HG02840 (cell line): ENCODE measurements at regions not wholly inside any gene's neighbourhood (a gene's known extent, or its start where the extent isn't known, plus 50 kb on each side); places are given as distances from the start of the nearest gene placed in this dataset.

Experiments used
- ATAC-seq: cut with Tn5 transposase; IDR thresholded peaks from one replicate; pipeline ENCODE4 v1.9.1; 2021; ENCODE audit warnings: mild to moderate bottlenecking, moderate library complexity, moderate number of reproducible peaks; ENCODE audit not compliant: unreplicated experiment, low FRiP score

DNA sequence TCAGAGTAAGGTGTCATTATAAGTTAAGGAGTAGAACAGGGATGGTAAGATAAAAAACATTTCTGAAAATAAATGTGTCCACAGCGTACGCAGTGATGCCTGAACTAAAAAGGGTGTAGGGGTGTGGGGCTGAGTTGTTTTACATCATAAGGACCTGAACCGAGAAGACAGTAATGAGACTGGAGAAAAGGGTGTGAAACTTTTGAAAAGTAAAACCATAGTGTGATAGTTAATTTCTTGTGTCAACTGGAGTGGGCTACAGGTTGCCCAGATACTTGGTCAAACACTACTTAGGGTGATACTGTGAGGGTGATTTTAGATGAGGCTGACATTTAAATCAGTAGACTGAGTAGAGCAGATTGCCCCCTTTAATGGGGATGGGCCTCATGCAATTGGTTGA lies 169.0 kb upstream of the PRPS1L1 start:
- no peak for ATAC-seq

- no peak for ATAC-seq
Measured at GRCh38 chr7:18198868-18199267, 171.2 kb upstream of the PRPS1L1 start.

- no peak for ATAC-seq
Measured at GRCh38 chr7:18200266-18200665, 172.6 kb upstream of the PRPS1L1 start.

DNA sequence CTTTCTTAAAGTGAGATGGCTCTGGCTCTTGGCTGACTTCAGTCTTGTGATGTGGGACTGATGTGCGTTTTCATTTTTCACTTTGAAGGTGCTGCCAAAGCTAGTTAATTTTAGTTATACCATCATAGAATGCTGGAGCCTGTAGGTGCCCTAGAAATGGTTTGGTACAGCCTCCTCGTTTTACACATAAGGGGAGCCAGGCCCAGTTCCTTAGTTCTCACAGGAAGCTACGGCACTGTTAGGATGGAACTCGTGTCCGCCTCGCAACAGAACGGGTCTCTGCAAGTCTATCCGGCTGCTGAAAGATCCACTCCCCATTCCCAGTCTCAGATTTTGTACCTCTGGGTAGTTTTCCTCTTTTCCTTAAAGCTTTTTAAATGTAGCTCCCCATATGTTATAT lies 173.2 kb upstream of the PRPS1L1 start:
- ATAC-seq, result no peak

DNA sequence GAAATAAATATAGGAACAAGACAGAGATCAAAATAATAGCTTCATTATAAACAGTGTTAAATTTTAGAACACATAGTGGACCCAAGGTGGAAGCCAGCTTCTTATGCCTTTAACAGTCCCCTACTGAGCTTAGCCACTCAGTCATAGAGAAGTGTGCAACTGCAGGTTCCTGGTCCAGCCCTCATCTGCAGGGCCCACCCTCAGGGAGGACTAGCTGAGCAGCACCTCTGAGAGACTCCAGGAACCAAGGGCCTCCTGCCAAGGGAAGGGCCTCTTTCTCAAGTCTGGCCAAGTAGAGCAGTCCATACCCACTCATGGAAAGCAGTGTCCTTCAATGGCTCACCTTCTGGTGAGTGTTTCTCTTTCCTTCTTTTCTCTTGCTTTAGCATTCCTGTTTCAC lies 173.7 kb upstream of the PRPS1L1 start:
- ATAC-seq, result no peak

DNA sequence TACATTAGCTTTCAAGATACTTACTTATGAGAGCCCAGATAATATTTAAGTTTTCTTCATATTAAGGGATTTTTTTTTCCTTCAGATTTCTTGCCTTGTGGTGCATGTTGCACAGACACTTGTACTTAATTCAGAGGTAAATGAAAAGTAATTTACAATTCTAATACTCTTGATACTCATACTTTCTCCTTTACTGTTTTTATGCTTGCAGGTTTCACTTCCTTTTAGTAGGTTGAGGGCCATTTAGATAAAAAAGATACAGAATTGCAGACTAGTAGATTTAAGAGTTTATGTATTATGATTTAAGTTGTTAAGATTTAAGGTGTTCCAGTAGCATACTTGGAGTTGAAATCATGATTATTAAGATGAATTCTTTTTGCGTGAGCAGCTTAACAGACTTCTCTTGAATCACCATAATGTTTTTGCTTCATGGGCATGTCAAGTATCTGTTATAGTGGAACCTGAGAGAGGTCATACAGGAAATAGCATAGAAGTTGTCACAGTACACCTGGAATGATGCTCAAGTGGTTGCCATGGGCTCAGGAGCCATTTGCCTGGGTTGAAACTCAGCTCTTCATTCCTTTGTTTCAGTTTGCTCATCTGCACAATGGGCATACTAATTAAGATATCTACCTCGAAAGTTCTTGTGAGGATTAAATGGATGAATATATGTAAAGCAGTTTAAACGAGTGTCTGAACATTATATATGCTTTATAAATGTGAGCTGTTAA lies 174.8 kb upstream of the PRPS1L1 start:
- no peak for ATAC-seq

- ATAC-seq, result no peak
Measured at GRCh38 chr7:18206331-18206730, 178.7 kb upstream of the PRPS1L1 start.

DNA sequence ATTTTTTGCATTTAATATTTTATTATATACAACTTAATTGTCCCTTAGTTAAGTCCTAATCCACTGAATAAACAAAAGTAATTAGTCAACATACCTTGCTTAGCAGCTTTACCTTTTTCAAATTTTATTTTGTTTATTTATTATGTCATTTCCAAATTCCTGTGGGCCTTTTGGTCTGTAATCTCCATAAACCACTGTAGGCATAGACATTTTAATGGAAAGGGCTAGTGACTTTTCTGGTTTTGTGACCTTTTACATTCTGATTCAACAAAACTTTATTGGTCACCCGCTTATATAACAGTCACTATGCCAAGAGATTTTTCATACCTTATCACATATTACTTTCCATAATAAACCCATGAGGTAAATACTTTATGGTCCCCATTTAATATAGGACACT lies 181.3 kb upstream of the PRPS1L1 start:
- no peak for ATAC-seq

- ATAC-seq, result no peak
Measured at GRCh38 chr7:18210377-18210776, 182.7 kb upstream of the PRPS1L1 start.

DNA sequence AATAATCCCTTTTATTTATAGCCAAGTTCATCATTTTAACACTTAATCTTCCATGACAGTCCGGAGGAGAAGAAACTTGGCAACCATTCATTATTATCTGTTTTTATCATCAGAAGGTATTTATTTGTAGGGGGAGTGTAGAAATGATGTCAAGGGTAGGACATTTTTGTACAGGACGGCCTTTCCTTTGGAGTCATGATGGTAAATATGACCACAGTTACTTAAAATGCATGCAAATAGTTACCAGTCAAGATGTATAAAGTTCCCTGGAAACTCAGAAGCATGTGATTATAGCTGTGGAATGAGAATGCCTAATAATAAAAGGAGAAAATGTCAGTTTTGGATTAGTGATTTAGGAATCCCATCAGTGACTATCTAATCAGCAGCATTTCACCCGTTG lies 183.1 kb upstream of the PRPS1L1 start:
- no peak for ATAC-seq

GRCh38 chr7:18212308-18212707 lies 184.7 kb upstream of the PRPS1L1 start:
- no peak for ATAC-seq

GRCh38 chr7:18212758-18213157 lies 185.1 kb upstream of the PRPS1L1 start:
- ATAC-seq, result no peak

GRCh38 chr7:18213652-18214051 lies 186.0 kb upstream of the PRPS1L1 start:
- ATAC-seq, result no peak

GRCh38 chr7:18216270-18216669 lies 188.6 kb upstream of the PRPS1L1 start:
- ATAC-seq, result no peak

DNA sequence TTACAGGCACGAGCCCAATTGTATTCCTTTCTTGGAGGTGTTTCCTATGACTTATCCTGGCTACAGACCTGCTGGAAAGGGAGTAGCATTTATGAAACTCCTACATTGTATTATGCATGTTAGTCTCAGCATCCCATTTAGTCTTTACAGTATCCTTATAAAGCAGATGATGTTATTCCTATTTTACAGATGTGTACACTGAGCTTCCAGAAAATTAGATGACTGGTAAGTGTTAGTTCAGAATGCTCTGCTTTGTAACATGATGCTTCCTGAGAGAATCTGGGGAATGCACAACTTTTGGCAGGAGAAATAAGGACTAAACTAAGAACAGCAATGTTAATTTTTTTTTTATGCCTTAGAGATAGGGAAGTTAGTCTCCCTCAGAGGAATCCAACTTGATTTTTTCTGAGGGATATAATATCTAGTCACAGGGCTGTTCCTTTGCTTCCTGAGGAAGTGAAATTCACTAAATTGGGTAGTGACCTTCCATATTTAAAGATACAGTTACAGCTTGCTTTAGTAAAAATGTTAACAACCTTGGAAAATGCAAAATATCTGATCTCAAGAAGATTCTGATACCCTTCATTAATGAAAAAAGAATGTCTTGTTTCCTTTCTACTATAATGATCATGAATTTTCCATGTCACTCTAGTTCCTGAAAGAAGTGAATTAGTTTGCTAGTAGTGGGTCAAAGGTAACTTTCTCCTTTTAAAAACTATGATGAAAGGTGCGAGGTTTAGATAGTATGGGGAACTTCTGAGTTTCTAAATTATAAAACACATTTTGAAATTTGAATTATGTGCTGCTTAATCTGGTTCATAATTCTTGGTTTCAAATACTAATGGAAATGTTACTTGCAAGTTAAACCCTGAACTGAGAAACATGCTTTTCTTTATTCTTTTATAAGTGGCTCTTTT lies 194.0 kb upstream of the PRPS1L1 start:
- no peak for ATAC-seq

DNA sequence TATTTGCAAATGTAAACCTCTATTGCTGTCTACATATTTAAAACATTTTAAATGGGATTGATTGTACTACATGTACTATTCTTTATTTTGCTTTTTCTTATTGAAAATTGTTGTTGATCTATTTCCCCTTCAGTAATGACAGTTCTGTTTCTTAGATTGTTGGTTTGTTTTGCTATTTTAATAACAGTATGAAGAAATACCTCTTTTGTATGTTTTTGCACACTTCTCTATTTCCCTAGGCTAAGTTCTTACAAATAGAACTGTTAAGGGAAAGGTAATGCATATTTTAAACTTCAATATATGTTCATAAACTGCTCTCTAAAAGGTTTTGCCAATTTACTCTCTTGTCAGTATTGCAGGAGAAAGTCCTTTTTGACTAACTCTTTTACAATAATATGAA lies 195.0 kb upstream of the PRPS1L1 start:
- no peak for ATAC-seq

GRCh38 chr7:18224138-18224537 lies 196.5 kb upstream of the PRPS1L1 start:
- ATAC-seq, result no peak

DNA sequence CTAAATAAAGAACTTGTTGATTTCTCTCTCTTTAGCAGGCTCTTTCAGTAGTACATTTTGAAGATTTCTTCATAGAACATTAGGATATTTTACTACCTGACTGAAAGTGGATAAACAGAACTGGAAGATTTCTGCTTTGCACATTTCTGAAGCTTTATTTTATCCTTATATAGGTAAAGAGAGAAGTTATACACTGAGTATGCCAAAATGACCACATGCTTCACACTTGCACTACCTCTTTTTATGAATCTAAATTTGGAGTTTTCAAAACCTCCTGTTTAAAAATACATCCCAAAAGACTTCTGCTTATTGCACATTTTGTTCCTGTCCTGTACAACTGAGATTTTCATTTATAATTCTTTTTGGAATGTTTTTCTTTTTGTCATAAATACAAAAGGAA lies 197.4 kb upstream of the PRPS1L1 start:
- ATAC-seq, result no peak

DNA sequence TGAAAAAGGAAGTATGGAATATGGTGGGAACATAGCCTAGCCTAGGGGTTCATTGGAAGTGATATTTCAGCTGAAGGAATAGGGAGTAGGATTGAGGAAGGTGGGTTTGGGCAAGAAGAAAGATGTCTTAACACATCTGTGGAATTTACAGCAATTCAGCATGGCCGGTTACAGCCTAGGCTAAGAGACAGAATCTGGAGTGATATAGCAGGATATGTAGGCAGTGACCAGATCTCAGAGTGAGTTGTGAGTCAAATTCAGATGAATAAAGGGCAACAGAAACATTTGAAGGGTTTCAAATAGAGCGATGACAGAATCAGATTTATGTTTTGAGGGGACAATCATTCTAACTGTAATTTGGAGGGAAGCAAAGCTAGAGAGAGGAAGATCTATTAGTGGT lies 199.0 kb upstream of the PRPS1L1 start:
- ATAC-seq, result no peak

GRCh38 chr7:18228686-18229085 lies 201.0 kb upstream of the PRPS1L1 start:
- ATAC-seq, result no peak

- no peak for ATAC-seq
Measured at GRCh38 chr7:18230271-18230670, 202.6 kb upstream of the PRPS1L1 start.

DNA sequence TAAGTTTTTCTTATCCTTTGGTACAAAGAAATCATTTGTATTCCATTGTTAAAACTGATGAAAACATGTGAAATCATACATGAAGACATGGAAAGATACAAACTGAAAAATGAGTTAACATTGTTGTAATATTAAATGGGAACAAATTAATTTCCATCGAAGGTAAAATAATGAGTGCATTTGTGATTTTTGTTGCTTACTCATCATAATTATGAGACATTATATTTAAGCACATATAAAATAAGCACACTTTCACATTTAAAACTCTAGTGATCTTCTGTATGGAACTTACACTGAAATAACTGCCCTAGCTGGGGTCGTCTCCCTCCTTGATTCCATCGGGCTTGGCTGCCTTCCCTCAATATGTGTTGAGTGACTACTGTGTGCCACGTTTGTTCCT lies 204.2 kb upstream of the PRPS1L1 start:
- no peak for ATAC-seq
